ENCODE measurements at regions not wholly inside any gene's neighbourhood (a gene's known extent, or its start where the extent isn't known, plus 50 kb on each side); places are given as distances from the start of the nearest gene placed in this dataset.

- Histone ChIP-seq H3K4me1 (no peaks in the 10 kb centered on the region), H3K9me3 (no peaks in the 10 kb centered on the region), H3K27ac (no peak overlapping the region), H3K36me3 (no peaks in the 10 kb centered on the region), H3K27me3 (no peaks in the 10 kb centered on the region), H3K9ac (ENCODE audit: low read depth in 2 of 2, low read length in 2 of 2) (no peak overlapping the region), H3K4me3 (no peak overlapping the region)
- DNase-seq = no peak
- intact Hi-C loops (cut with DNase I) = no loop called here
- TF ChIP-seq CTCF (IDR thresholded peaks at IDR 0.05) = no peak
Measured at GRCh38 chr14:53701108-53701875, 255.3 kb downstream of the BMP4 start.

DNA sequence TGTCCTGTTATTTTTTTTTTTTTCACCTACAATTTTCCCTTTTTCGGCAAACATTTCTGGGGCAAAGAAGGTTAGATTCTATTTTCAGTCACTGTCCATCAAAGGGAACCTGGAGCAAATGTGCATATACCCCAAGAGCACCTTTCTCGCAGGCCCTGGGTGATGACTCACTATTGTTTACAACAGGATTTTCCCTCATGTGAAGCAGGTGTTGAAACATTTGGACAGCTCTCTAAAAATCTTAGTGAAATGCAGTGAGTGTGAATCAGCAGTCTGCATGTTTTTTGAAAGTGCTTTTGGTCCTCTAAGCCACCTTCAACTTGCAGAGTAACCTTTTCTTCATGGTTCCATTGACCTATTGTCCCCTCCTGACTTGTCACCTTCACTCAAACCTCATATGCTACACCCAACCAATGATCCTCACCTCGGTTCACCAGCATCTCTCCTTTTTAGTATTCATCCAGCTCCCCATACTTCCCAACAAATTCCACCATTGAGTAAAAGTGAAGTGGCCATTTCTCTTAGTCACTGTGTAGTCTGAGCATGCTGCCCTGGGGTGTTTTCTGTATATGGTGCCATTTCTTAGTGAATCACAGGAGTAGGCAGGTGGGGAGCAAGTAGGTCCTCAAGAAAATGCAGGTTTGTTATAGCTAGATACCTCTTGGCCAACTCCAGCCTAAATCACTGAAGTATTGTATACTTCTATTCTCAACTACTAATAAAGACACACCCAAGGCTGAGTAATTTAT lies 260.2 kb downstream of the BMP4 start:
- H3K36me3 ChIP-seq = no peaks in the 10 kb centered on the region
- H3K4me3 ChIP-seq = no peak overlapping the region
- no peaks in the 10 kb centered on the region for H3K9me3 ChIP-seq
- H3K27me3 ChIP-seq = no peaks in the 10 kb centered on the region
- intact Hi-C loops (cut with DNase I) = no loop called here
- no peak for DNase-seq
- H3K4me1 ChIP-seq = no peaks in the 10 kb centered on the region
- no peak overlapping the region for H3K27ac ChIP-seq
- no peak overlapping the region for H3K9ac ChIP-seq (ENCODE audit: low read depth in 2 of 2, low read length in 2 of 2)
- TF ChIP-seq CTCF (IDR thresholded peaks at IDR 0.05) = no peak

- Histone ChIP-seq H3K27me3 (no peaks in the 10 kb centered on the region), H3K4me1 (no peaks in the 10 kb centered on the region), H3K9me3 (no peaks in the 10 kb centered on the region), H3K27ac (no peak overlapping the region), H3K4me3 (no peak overlapping the region), H3K9ac (ENCODE audit: low read depth in 2 of 2, low read length in 2 of 2) (no peak overlapping the region), H3K36me3 (no peaks in the 10 kb centered on the region)
- TF ChIP-seq CTCF (IDR thresholded peaks at IDR 0.05) = no peak
- intact Hi-C loops (cut with DNase I) = no loop called here
- DNase-seq = no peak
Measured at GRCh38 chr14:53695692-53696214, 260.9 kb downstream of the BMP4 start.

GRCh38 chr14:53692885-53693284 lies 263.7 kb downstream of the BMP4 start:
- no peak for DNase-seq
- Histone ChIP-seq H3K36me3 (no peaks in the 10 kb centered on the region), H3K27ac (no peak overlapping the region), H3K9ac (ENCODE audit: low read depth in 2 of 2, low read length in 2 of 2) (no peak overlapping the region), H3K27me3 (no peaks in the 10 kb centered on the region), H3K4me1 (no peaks in the 10 kb centered on the region), H3K4me3 (no peak overlapping the region), H3K9me3 (no peaks in the 10 kb centered on the region)
- no peak for TF ChIP-seq CTCF (IDR thresholded peaks at IDR 0.05)
- intact Hi-C loops (cut with DNase I) = no loop called here

DNA sequence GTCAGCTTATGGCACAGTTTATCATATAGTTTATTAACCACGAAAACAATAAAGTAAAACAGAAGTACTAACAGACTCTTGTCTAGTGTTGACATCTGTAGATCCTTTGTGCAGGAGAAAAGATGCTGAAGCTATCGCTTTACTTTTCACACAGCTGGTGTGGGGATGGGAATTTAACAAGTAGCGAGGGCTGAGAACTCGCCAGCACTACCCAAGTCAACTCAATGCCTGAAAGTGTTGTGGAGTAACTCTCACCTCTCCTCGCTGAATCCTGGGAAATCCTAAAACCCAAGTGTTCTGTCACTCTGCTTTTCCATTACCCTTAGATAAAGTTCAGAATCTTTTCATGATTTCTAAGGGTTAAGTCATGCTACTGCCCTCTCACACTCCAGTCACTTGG lies 264.2 kb downstream of the BMP4 start:
- H3K9ac ChIP-seq (ENCODE audit: low read depth in 2 of 2, low read length in 2 of 2) = no peak overlapping the region
- no peak overlapping the region for H3K4me3 ChIP-seq
- intact Hi-C loops (cut with DNase I) = no loop called here
- no peaks in the 10 kb centered on the region for H3K9me3 ChIP-seq
- no peak for TF ChIP-seq CTCF (IDR thresholded peaks at IDR 0.05)
- H3K4me1 ChIP-seq = no peaks in the 10 kb centered on the region
- H3K27ac ChIP-seq = no peak overlapping the region
- no peaks in the 10 kb centered on the region for H3K36me3 ChIP-seq
- no peaks in the 10 kb centered on the region for H3K27me3 ChIP-seq
- no peak for DNase-seq

All from colonic mucosa (tissue), 4 donors.